SK-N-MC (cell line): ENCODE measurements at regions not wholly inside any gene's neighbourhood (a gene's known extent, or its start where the extent isn't known, plus 50 kb on each side); places are given as distances from the start of the nearest gene placed in this dataset.

ENCODE experiments used
- EZH2 ChIP-seq: fragments of 200-600 bp; sonication (generic); IDR thresholded peaks from one replicate; pipeline ENCODE4 v1.6.1; 2017; ENCODE audit warnings: antibody characterized with exemption
- POLR2AphosphoS5 ChIP-seq: IDR thresholded peaks from 2 replicates; pipeline ENCODE4 v1.6.1; 2012; ENCODE audit warnings: mild to moderate bottlenecking, low read depth, low read length, borderline replicate concordance

DNA sequence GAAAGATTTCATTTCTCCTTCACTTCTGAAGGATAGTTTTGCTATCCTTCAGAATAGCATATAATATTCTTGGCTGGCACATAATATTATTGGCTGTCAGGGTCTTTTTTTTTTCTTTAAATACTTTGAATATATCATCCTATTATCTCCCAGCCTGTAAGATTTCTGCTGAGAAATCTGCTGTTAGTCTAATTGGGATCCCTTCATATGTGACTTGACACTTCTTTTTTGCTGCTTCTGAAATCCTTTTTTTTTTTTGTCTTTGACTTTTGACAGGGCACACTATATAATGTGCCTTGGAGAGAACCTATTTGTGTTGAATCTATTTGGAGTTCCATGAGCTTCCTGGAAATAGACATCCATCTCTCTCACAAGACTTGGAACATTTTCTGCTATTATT, 136.9 kb upstream of the UBL3 start:
- TF ChIP-seq EZH2 (no peak), POLR2AphosphoS5 (no peak)
